K562 (cell line): ENCODE measurements at regions not wholly inside any gene's neighbourhood (a gene's known extent, or its start where the extent isn't known, plus 50 kb on each side); places are given as distances from the start of the nearest gene placed in this dataset.

Source experiments
- BMI1 ChIP-seq: fragments of 150-350 bp; IDR thresholded peaks from 2 replicates; pipeline ENCODE4 v1.6.1; 2014; ENCODE audit warnings: low read length
- CHD2 ChIP-seq: IDR thresholded peaks from 2 replicates; pipeline ENCODE4 v1.6.1; 2011; ENCODE audit warnings: low read depth, low read length
- ETV1 ChIP-seq: fragments of 450-650 bp; conservative IDR thresholded peaks from 2 replicates; pipeline ENCODE4 v1.6.1; 2016; ENCODE audit warnings: missing genetic modification characterization, control low read depth, low read depth, missing compliant biosample characterization
- GTF2E2 ChIP-seq: fragments of 200-800 bp; sonication (Bioruptor generic); IDR thresholded peaks from 2 replicates; pipeline ENCODE4 v1.6.1; 2016; ENCODE audit warnings: missing genetic modification characterization, missing compliant biosample characterization
- GTF2F1 ChIP-seq: IDR thresholded peaks from 2 replicates; pipeline ENCODE4 v1.6.1; 2011; ENCODE audit warnings: low read depth, low read length, improper control_type of control experiment
- HCFC1 ChIP-seq: IDR thresholded peaks from 2 replicates; pipeline ENCODE4 v1.6.1; 2012; ENCODE audit warnings: low read depth, low read length, improper control_type of control experiment
- KDM5B ChIP-seq: fragments of 200-600 bp; sonication (generic); IDR thresholded peaks from 2 replicates; pipeline ENCODE4 v1.6.1; 2012; ENCODE audit warnings: low read depth, mild to moderate bottlenecking, moderate library complexity, low read length, control low read depth, inconsistent platforms; ENCODE audit not compliant: insufficient replicate concordance
- MYNN ChIP-seq, 2 experiments: sonication (generic); formaldehyde crosslinking in 1 of 2; IDR thresholded peaks; 2 replicates each; pipeline versions ENCODE4 v1.5.0 to v1.6.1; 2016 to 2020; ENCODE audit warnings: antibody characterized with exemption in 1 of 2, missing genetic modification reagents in 1 of 2
- NFIC ChIP-seq: fragments of 450-650 bp; IDR thresholded peaks from 2 replicates; pipeline ENCODE4 v1.6.1; 2017; ENCODE audit warnings: mild to moderate bottlenecking, inconsistent platforms
- NR3C1 ChIP-seq: sonication (generic); formaldehyde crosslinking; IDR thresholded peaks from 2 replicates; pipeline ENCODE4 v1.8.1; 2022; ENCODE audit warnings: missing genetic modification reagents
- PHF20 ChIP-seq: fragments of 450-650 bp; IDR thresholded peaks from 2 replicates; pipeline ENCODE4 v1.6.1; 2018; ENCODE audit not compliant: partially characterized antibody
- PHF8 ChIP-seq: fragments of 200-600 bp; sonication (generic); IDR thresholded peaks from 2 replicates; pipeline ENCODE4 v1.6.1; 2012; ENCODE audit warnings: mixed run types, mild to moderate bottlenecking, inconsistent platforms, low read length, moderate library complexity, borderline replicate concordance
- POLR2AphosphoS5 ChIP-seq: IDR thresholded peaks from 2 replicates; pipeline ENCODE4 v1.6.1; 2011; ENCODE audit warnings: mild to moderate bottlenecking, low read depth, low read length, moderate library complexity; ENCODE audit not compliant: control insufficient read depth, insufficient read depth
- POLR2G ChIP-seq: fragments of 200-400 bp; formaldehyde crosslinking; IDR thresholded peaks from 2 replicates; pipeline ENCODE4 v1.6.1; 2017; ENCODE audit warnings: low read depth, mild to moderate bottlenecking, antibody characterized with exemption, low read length, moderate library complexity
- RB1 ChIP-seq: fragments of 450-650 bp; IDR thresholded peaks from 2 replicates; pipeline ENCODE4 v1.6.1; 2017; ENCODE audit warnings: low read depth, mild to moderate bottlenecking
- STAT5A ChIP-seq: IDR thresholded peaks from 2 replicates; pipeline ENCODE4 v1.6.1; 2012; ENCODE audit warnings: low read length, inconsistent platforms, borderline replicate concordance
- ZNF707 ChIP-seq: fragments of 250-450 bp; sonication (Bioruptor Pico); conservative IDR thresholded peaks from 2 replicates; pipeline ENCODE4 v1.8.0; 2022; ENCODE audit warnings: inconsistent platforms, mild to moderate bottlenecking, moderate library complexity
- ZNF717 ChIP-seq: fragments of 250-450 bp; sonication (Bioruptor Pico); IDR thresholded peaks from 2 replicates; pipeline ENCODE4 v1.5.0; 2021
- ZZZ3 ChIP-seq: fragments of 450-650 bp; IDR thresholded peaks from 2 replicates; pipeline ENCODE4 v1.6.1; 2016; ENCODE audit warnings: antibody characterized with exemption, mild to moderate bottlenecking, moderate library complexity
- TF ChIP-seq, protein P1 (sequence below): sonication (generic); formaldehyde crosslinking; IDR thresholded peaks from 2 replicates; pipeline ENCODE4 v1.8.0; 2023; ENCODE audit warnings: mild to moderate bottlenecking, missing genetic modification reagents
- TF ChIP-seq, protein P2 (sequence below): fragments of 450-650 bp; IDR thresholded peaks from 2 replicates; pipeline ENCODE4 v1.6.1; 2018; ENCODE audit not compliant: partially characterized antibody

DNA sequence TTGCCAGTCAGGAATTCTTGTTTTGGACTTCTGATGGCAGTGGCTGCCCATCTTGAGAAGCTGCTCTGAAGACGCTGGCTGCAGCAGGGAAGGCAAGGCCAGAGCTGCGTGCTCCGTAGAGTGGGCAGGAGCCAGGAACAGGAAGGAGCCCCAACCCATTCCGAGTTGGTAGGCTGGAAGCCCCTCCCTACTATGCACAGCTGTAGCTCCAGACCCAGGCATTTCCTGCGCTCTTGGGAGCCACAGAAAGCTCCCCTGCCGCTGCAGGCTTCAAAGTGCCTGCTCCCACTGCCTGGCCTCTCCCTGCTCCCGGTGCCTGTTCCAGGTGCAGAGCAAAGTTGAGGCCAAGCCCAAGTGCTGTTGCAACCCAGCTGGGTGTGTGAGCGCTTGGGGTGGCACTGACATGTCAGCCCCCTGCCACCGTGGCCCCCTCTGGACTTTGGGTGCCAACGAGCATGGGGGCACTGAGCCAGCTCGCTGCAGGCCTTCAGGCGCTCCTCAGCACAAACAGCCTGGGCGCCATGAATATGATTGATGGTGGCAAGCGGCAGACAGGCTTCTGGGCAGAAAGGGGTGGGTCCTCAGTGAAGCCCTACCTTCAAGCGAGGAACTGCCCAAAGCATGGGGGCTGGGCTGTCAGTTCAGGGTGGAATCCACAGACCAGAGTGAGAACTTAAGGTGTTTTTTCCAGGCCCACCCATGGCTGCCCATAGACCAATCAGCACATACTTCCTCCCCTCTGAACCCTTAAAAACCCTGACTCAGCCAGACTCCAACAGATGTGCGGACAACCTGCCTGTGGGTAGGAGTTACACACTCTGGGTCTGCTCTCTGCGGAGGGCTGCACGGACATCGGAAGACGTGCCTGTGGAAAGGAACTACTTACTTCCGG is 677.2 kb upstream of the INTU start (continued):
- TF ChIP-seq KDM5B, result peak; percentile 99
- no peak for TF ChIP-seq NR3C1 (CRISPR knock-in tag)
- peak; percentile 73 for TF ChIP-seq POLR2G
- TF ChIP-seq BMI1, result no peak
- TF ChIP-seq, protein P1, sequence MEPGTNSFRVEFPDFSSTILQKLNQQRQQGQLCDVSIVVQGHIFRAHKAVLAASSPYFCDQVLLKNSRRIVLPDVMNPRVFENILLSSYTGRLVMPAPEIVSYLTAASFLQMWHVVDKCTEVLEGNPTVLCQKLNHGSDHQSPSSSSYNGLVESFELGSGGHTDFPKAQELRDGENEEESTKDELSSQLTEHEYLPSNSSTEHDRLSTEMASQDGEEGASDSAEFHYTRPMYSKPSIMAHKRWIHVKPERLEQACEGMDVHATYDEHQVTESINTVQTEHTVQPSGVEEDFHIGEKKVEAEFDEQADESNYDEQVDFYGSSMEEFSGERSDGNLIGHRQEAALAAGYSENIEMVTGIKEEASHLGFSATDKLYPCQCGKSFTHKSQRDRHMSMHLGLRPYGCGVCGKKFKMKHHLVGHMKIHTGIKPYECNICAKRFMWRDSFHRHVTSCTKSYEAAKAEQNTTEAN (CRISPR knock-in tag), result no peak
- TF ChIP-seq, protein P2, sequence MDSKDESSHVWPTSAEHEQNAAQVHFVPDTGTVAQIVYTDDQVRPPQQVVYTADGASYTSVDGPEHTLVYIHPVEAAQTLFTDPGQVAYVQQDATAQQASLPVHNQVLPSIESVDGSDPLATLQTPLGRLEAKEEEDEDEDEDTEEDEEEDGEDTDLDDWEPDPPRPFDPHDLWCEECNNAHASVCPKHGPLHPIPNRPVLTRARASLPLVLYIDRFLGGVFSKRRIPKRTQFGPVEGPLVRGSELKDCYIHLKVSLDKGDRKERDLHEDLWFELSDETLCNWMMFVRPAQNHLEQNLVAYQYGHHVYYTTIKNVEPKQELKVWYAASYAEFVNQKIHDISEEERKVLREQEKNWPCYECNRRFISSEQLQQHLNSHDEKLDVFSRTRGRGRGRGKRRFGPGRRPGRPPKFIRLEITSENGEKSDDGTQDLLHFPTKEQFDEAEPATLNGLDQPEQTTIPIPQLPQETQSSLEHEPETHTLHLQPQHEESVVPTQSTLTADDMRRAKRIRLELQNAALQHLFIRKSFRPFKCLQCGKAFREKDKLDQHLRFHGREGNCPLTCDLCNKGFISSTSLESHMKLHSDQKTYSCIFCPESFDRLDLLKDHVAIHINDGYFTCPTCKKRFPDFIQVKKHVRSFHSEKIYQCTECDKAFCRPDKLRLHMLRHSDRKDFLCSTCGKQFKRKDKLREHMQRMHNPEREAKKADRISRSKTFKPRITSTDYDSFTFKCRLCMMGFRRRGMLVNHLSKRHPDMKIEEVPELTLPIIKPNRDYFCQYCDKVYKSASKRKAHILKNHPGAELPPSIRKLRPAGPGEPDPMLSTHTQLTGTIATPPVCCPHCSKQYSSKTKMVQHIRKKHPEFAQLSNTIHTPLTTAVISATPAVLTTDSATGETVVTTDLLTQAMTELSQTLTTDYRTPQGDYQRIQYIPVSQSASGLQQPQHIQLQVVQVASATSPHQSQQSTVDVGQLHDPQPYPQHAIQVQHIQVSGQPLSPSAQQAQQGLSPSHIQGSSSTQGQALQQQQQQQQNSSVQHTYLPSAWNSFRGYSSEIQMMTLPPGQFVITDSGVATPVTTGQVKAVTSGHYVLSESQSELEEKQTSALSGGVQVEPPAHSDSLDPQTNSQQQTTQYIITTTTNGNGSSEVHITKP, result peak; percentile 13
- no peak for TF ChIP-seq ZZZ3
- peak; percentile 50; the same call in 1 of the 2 replicates for TF ChIP-seq NFIC
- TF ChIP-seq ETV1 (tag), result peak; percentile 68; the same call in 1 of the 2 replicates
- TF ChIP-seq MYNN (IDR thresholded peaks at IDR 0.05), result 0 out of 2 replicates have a peak, but pooled peaks have one; percentile 27
- no peak for TF ChIP-seq MYNN (CRISPR knock-in tag; IDR thresholded peaks at IDR 0.05)
- peak; percentile 26; the same call in 1 of the 2 replicates for TF ChIP-seq HCFC1
- no peak for TF ChIP-seq ZNF707
- peak; percentile 34; the same call in 1 of the 2 replicates for TF ChIP-seq PHF8
- TF ChIP-seq GTF2F1, result peak; percentile 94
- TF ChIP-seq CHD2, result peak; percentile 6; the same call in 1 of the 2 replicates
- TF ChIP-seq ZNF717, result no peak
- TF ChIP-seq RB1, result peak; percentile 18; the same call in 1 of the 2 replicates
- peak; percentile 99 for TF ChIP-seq POLR2AphosphoS5
- TF ChIP-seq STAT5A, result no peak
- no peak for TF ChIP-seq GTF2E2 (tag)
- no peak for TF ChIP-seq PHF20
